ENCODE measurements at regions not wholly inside any gene's neighbourhood (a gene's known extent, or its start where the extent isn't known, plus 50 kb on each side); places are given as distances from the start of the nearest gene placed in this dataset.

GRCh38 chr3:24601066-24601939 lies 106.7 kb upstream of the THRB start:
- H3K4me3 ChIP-seq (ENCODE audit: low read depth in 1 of 3, low read length in 3 of 3) = no peak overlapping the region
- 76 to 91% (median 86%) methylated on average over 13 of the region's 13 CpGs for WGBS, 3 donors
- H3K27ac ChIP-seq (ENCODE audit: low read depth in 1 of 3, low read length in 2 of 3) = no peak overlapping the region
- H3K36me3 ChIP-seq (ENCODE audit: control insufficient read depth in 3 of 3, insufficient read depth in 2 of 3, low read depth in 1 of 3, low read length in 3 of 3) = no peaks in the 10 kb centered on the region
- H3K27me3 ChIP-seq (ENCODE audit: control insufficient read depth in 3 of 3, insufficient read depth in 3 of 3, low read length in 3 of 3) = no peaks in the 10 kb centered on the region
- FAIRE-seq = no peak
- no peaks in the 10 kb centered on the region for H3K9me3 ChIP-seq (ENCODE audit: control insufficient read depth in 2 of 2, insufficient read depth in 1 of 2, low read depth in 1 of 2, low read length in 1 of 2)
- no peak for DNase-seq
- H3K4me1 ChIP-seq (ENCODE audit: control insufficient read depth in 3 of 3, insufficient read depth in 2 of 3, low read depth in 1 of 3, low read length in 2 of 3) = peaks cover 0 to 29% (median 0%) of the 10 kb centered on the region in 3 donors

- FAIRE-seq (no peak), DNase-seq (no peak)
- H3K9me3 ChIP-seq (ENCODE audit: control insufficient read depth in 2 of 2, insufficient read depth in 1 of 2, low read depth in 1 of 2, low read length in 1 of 2) = no peaks in the 10 kb centered on the region
- WGBS, 3 donors = 96 to 100% (median 97%) methylated on average over 1 of the region's 1 CpG
- no peaks in the 10 kb centered on the region for H3K36me3 ChIP-seq (ENCODE audit: control insufficient read depth in 3 of 3, insufficient read depth in 2 of 3, low read depth in 1 of 3, low read length in 3 of 3)
- peaks cover 0 to 20% (median 0%) of the 10 kb centered on the region in 3 donors for H3K4me1 ChIP-seq (ENCODE audit: control insufficient read depth in 3 of 3, insufficient read depth in 2 of 3, low read depth in 1 of 3, low read length in 2 of 3)
- no peaks in the 10 kb centered on the region for H3K27me3 ChIP-seq (ENCODE audit: control insufficient read depth in 3 of 3, insufficient read depth in 3 of 3, low read length in 3 of 3)
- no peak overlapping the region for H3K27ac ChIP-seq (ENCODE audit: low read depth in 1 of 3, low read length in 2 of 3)
- no peak overlapping the region for H3K4me3 ChIP-seq (ENCODE audit: low read depth in 1 of 3, low read length in 3 of 3)
These were observed 109.6 kb upstream of the THRB start for GRCh38 chr3:24604215-24604614.

DNA sequence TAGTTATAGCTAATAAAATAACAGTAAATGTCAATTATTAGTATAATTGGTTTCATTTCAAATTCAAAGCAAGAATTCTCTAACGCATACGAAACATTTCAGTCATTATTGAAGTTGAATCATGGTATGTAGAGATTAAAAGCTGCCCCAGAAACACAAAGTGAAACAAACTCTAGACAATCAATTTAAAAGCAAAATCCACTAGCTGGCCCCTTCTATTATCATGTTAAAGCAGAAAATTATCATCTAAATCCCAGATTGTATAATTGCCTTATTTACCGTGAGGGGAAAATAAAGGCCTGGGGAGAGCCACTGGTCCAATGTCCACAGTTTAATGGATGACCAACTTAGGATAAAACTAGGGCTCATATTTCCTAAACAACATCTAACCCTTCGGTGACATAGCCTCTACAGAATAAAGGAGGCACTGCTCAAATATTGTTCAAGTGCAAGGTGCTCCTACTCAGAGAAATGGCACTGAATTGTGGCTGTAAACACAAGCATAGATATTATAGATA lies 110.9 kb upstream of the THRB start:
- no peak for DNase-seq
- Histone ChIP-seq H3K4me1 (ENCODE audit: control insufficient read depth in 3 of 3, insufficient read depth in 2 of 3, low read depth in 1 of 3, low read length in 2 of 3) (peaks cover 0 to 11% (median 0%) of the 10 kb centered on the region in 3 donors), H3K27me3 (ENCODE audit: control insufficient read depth in 3 of 3, insufficient read depth in 3 of 3, low read length in 3 of 3) (no peaks in the 10 kb centered on the region), H3K4me3 (ENCODE audit: low read depth in 1 of 3, low read length in 3 of 3) (no peak overlapping the region), H3K9me3 (ENCODE audit: control insufficient read depth in 2 of 2, insufficient read depth in 1 of 2, low read depth in 1 of 2, low read length in 1 of 2) (no peaks in the 10 kb centered on the region), H3K27ac (ENCODE audit: low read depth in 1 of 3, low read length in 2 of 3) (no peak overlapping the region), H3K36me3 (ENCODE audit: control insufficient read depth in 3 of 3, insufficient read depth in 2 of 3, low read depth in 1 of 3, low read length in 3 of 3) (no peaks in the 10 kb centered on the region)
- WGBS, 3 donors = 74 to 85% (median 80%) methylated on average over 4 of the region's 4 CpGs
- FAIRE-seq = no peak

DNA sequence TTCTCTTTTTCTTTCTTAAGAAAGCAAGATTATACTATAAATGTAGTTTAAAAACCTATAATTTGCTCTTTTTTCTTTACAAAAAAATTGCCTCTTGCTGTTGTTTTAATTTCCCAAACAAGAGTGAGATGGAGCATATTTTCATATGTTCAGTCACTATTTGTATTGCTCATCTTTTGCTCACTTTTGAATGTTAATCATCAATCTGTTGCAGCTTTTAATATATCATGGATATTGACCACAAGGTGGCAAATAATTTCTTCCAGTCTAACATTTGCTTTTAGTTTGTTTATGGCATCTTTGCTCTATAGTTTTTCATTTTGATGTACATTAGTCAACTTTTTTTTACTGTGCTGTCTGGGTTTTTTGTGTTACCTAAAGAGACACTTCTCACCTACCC lies 112.6 kb upstream of the THRB start:
- Histone ChIP-seq H3K4me3 (ENCODE audit: low read depth in 1 of 3, low read length in 3 of 3) (no peak overlapping the region), H3K9me3 (ENCODE audit: control insufficient read depth in 2 of 2, insufficient read depth in 1 of 2, low read depth in 1 of 2, low read length in 1 of 2) (no peaks in the 10 kb centered on the region), H3K36me3 (ENCODE audit: control insufficient read depth in 3 of 3, insufficient read depth in 2 of 3, low read depth in 1 of 3, low read length in 3 of 3) (no peaks in the 10 kb centered on the region), H3K27me3 (ENCODE audit: control insufficient read depth in 3 of 3, insufficient read depth in 3 of 3, low read length in 3 of 3) (no peaks in the 10 kb centered on the region), H3K4me1 (ENCODE audit: control insufficient read depth in 3 of 3, insufficient read depth in 2 of 3, low read depth in 1 of 3, low read length in 2 of 3) (peaks cover 0 to 11% (median 0%) of the 10 kb centered on the region in 3 donors), H3K27ac (ENCODE audit: low read depth in 1 of 3, low read length in 2 of 3) (no peak overlapping the region)
- no peak for DNase-seq
- FAIRE-seq = no peak

- Histone ChIP-seq H3K36me3 (ENCODE audit: control insufficient read depth in 3 of 3, insufficient read depth in 2 of 3, low read depth in 1 of 3, low read length in 3 of 3) (no peaks in the 10 kb centered on the region), H3K4me3 (ENCODE audit: low read depth in 1 of 3, low read length in 3 of 3) (no peak overlapping the region), H3K9me3 (ENCODE audit: control insufficient read depth in 2 of 2, insufficient read depth in 1 of 2, low read depth in 1 of 2, low read length in 1 of 2) (no peaks in the 10 kb centered on the region), H3K27me3 (ENCODE audit: control insufficient read depth in 3 of 3, insufficient read depth in 3 of 3, low read length in 3 of 3) (no peaks in the 10 kb centered on the region), H3K4me1 (ENCODE audit: control insufficient read depth in 3 of 3, insufficient read depth in 2 of 3, low read depth in 1 of 3, low read length in 2 of 3) (peaks cover 0 to 12% (median 0%) of the 10 kb centered on the region in 3 donors), H3K27ac (ENCODE audit: low read depth in 1 of 3, low read length in 2 of 3) (no peak overlapping the region)
- 81 to 88% (median 86%) methylated on average over 3 of the region's 3 CpGs for WGBS, 3 donors
- FAIRE-seq (no peak), DNase-seq (no peak)
These were observed 114.2 kb upstream of the THRB start for GRCh38 chr3:24608701-24609390.

DNA sequence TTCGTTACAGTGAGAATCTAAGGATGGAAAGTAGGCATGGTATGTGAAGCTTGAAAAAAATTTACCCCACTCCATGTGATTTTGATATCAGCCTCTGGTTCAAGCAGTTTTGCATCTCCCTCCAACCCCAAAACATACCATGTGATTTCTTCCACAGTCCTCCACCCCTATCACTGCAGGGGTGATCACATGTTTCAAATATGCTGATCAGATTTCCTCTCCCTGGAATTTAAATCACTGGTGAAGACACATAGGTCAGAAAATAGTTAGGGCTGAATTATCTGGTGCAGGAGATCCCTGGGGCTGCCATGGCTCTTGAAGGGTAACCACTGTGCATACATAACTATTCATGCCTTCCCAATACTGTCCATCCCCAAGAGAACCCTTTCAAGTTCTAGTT lies 119.7 kb upstream of the THRB start:
- FAIRE-seq (no peak), DNase-seq (no peak)
- Histone ChIP-seq H3K27ac (ENCODE audit: low read depth in 1 of 3, low read length in 2 of 3) (peak overlapping the region in 1 of 3 donors; percentile 72), H3K4me1 (ENCODE audit: control insufficient read depth in 3 of 3, insufficient read depth in 2 of 3, low read depth in 1 of 3, low read length in 2 of 3) (peaks cover 1 to 27% (median 2%) of the 10 kb centered on the region in 3 donors), H3K36me3 (ENCODE audit: control insufficient read depth in 3 of 3, insufficient read depth in 2 of 3, low read depth in 1 of 3, low read length in 3 of 3) (no peaks in the 10 kb centered on the region), H3K9me3 (ENCODE audit: control insufficient read depth in 2 of 2, insufficient read depth in 1 of 2, low read depth in 1 of 2, low read length in 1 of 2) (no peaks in the 10 kb centered on the region), H3K27me3 (ENCODE audit: control insufficient read depth in 3 of 3, insufficient read depth in 3 of 3, low read length in 3 of 3) (no peaks in the 10 kb centered on the region), H3K4me3 (ENCODE audit: low read depth in 1 of 3, low read length in 3 of 3) (no peak overlapping the region)
- WGBS, 3 donors = 73 to 83% (median 81%) methylated on average over 1 of the region's 1 CpG

DNA sequence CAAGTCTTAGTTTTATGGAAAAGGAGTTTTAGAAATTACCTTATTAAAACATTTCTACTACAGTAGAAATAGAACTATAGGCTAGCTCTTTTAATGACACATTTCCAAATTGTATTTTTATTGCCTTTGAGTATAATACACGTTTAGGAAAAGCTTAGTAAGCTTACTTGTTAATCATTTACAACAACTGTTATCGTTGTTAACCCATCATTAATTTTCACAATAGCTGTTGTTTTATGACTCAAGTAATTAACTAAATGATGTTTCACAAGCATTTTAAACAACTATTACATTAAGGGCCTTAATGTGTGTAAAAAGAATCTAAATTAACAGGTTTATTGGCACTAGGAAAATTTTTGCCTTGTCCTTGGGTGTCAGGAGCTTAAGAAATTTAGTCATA lies 120.5 kb upstream of the THRB start:
- Histone ChIP-seq H3K36me3 (ENCODE audit: control insufficient read depth in 3 of 3, insufficient read depth in 2 of 3, low read depth in 1 of 3, low read length in 3 of 3) (no peaks in the 10 kb centered on the region), H3K27me3 (ENCODE audit: control insufficient read depth in 3 of 3, insufficient read depth in 3 of 3, low read length in 3 of 3) (no peaks in the 10 kb centered on the region), H3K27ac (ENCODE audit: low read depth in 1 of 3, low read length in 2 of 3) (peak overlapping the region in 1 of 3 donors; percentile 72), H3K4me1 (ENCODE audit: control insufficient read depth in 3 of 3, insufficient read depth in 2 of 3, low read depth in 1 of 3, low read length in 2 of 3) (peaks cover 1 to 27% (median 2%) of the 10 kb centered on the region in 3 donors), H3K4me3 (ENCODE audit: low read depth in 1 of 3, low read length in 3 of 3) (no peak overlapping the region), H3K9me3 (ENCODE audit: control insufficient read depth in 2 of 2, insufficient read depth in 1 of 2, low read depth in 1 of 2, low read length in 1 of 2) (no peaks in the 10 kb centered on the region)
- DNase-seq = peak; percentile 71 to 73
- peak; percentile 19 for FAIRE-seq
- 12 to 53% (median 19%) methylated on average over 2 of the region's 2 CpGs for WGBS, 3 donors

DNA sequence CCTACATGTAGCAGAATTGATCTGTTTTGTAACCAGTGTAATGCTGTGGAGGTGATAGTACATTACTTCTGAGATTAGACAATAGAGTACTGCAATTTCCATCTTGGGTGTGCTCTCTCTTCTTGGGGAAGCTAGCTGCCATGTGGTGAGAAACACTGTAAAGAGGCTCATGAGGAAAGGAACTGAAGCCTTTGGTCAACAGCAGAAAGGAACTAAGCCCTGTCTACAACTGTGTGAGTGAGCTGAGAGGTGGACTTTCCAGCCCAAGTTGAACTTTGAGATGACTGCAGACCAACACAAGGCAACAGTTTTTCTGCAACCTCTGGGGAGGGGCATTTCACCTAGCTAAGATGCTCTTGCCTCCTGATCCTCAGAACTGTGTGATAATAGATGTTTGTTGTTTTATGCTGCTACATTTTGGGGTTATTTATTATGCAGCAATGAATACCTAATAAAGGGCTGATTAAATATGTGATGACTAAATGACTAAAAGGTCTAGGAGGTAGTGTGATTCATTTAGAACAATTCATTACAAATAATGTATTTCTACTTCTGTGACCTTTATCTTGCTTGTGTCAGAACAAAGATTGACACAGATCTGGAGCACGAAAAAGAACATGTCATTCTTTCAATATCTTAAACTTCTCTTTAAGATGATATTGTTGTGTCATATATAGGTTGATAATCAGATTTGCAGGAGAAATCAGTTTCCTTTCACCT lies 121.6 kb upstream of the THRB start:
- DNase-seq = peak; percentile 67 to 68
- FAIRE-seq = no peak

More for the DNA sequence above, 121.6 kb upstream of the THRB start:
- Histone ChIP-seq H3K36me3 (ENCODE audit: control insufficient read depth in 3 of 3, insufficient read depth in 2 of 3, low read depth in 1 of 3, low read length in 3 of 3) (no peaks in the 10 kb centered on the region), H3K4me3 (ENCODE audit: low read depth in 1 of 3, low read length in 3 of 3) (no peak overlapping the region), H3K4me1 (ENCODE audit: control insufficient read depth in 3 of 3, insufficient read depth in 2 of 3, low read depth in 1 of 3, low read length in 2 of 3) (peaks cover 1 to 27% (median 2%) of the 10 kb centered on the region in 3 donors), H3K27ac (ENCODE audit: low read depth in 1 of 3, low read length in 2 of 3) (peak overlapping the region in 1 of 3 donors; percentile 72), H3K9me3 (ENCODE audit: control insufficient read depth in 2 of 2, insufficient read depth in 1 of 2, low read depth in 1 of 2, low read length in 1 of 2) (no peaks in the 10 kb centered on the region), H3K27me3 (ENCODE audit: control insufficient read depth in 3 of 3, insufficient read depth in 3 of 3, low read length in 3 of 3) (no peaks in the 10 kb centered on the region)
- 26 to 64% (median 37%) methylated on average over 1 of the region's 1 CpG for whole genome bisulfite sequencing, 3 donors
